H9 (cell line): ENCODE measurements at regions not wholly inside any gene's neighbourhood (a gene's known extent, or its start where the extent isn't known, plus 50 kb on each side); places are given as distances from the start of the nearest gene placed in this dataset.

Experiments used
- DNase-seq: peaks from one replicate; pipeline ENCODE4 v3.0.0-alpha.2; 2017
- H2AFZ ChIP-seq: one replicate; pipeline ENCODE4 v1.6.1; 2013; ENCODE audit warnings: mild to moderate bottlenecking, low read length, control low read depth, moderate library complexity
- H2AK5ac ChIP-seq: 2 replicates; pipeline ENCODE4 v1.6.1; 2013; ENCODE audit warnings: low read length, control low read depth, mixed read lengths; ENCODE audit not compliant: insufficient read length
- H2BK120ac ChIP-seq: one replicate; pipeline ENCODE4 v1.6.1; 2013; ENCODE audit warnings: low read depth, mild to moderate bottlenecking, low read length, control low read depth, inconsistent platforms; ENCODE audit not compliant: poor library complexity, severe bottlenecking
- H2BK12ac ChIP-seq: 2 replicates; pipeline ENCODE4 v1.6.1; 2013; ENCODE audit warnings: low read length, control low read depth, mixed read lengths, low read depth; ENCODE audit not compliant: insufficient read length
- H2BK15ac ChIP-seq: 2 replicates; pipeline ENCODE4 v1.6.1; 2013; ENCODE audit warnings: low read depth, low read length, control low read depth
- H2BK20ac ChIP-seq: one replicate; pipeline ENCODE4 v1.6.1; 2013; ENCODE audit warnings: low read depth, mild to moderate bottlenecking, low read length, control low read depth, inconsistent platforms; ENCODE audit not compliant: poor library complexity, severe bottlenecking
- H2BK5ac ChIP-seq: 2 replicates; pipeline ENCODE4 v1.6.1; 2013; ENCODE audit warnings: low read length, control low read depth, mixed read lengths; ENCODE audit not compliant: insufficient read length
- H3K14ac ChIP-seq: 2 replicates; pipeline ENCODE4 v1.6.1; 2013; ENCODE audit warnings: low read length, control low read depth; ENCODE audit not compliant: insufficient read depth
- H3K18ac ChIP-seq: 2 replicates; pipeline ENCODE4 v1.6.1; 2013; ENCODE audit warnings: low read depth, mild to moderate bottlenecking, mixed read lengths, low read length, control low read depth; ENCODE audit not compliant: insufficient read length
- H3K23ac ChIP-seq: 2 replicates; pipeline ENCODE4 v1.6.1; 2013; ENCODE audit warnings: low read length, control low read depth, mixed read lengths, low read depth; ENCODE audit not compliant: insufficient read length
- H3K23me2 ChIP-seq: 2 replicates; pipeline ENCODE4 v1.6.1; 2013; ENCODE audit warnings: low read depth, mild to moderate bottlenecking, mixed read lengths, low read length, control low read depth; ENCODE audit not compliant: insufficient read length, poor library complexity, severe bottlenecking
- H3K27ac ChIP-seq: 2 replicates; pipeline ENCODE4 v1.5.1; 2013; ENCODE audit warnings: low read length, control low read depth, mixed read lengths, low read depth; ENCODE audit not compliant: insufficient read length
- H3K27me3 ChIP-seq: 2 replicates; pipeline ENCODE4 v1.6.1; 2013; ENCODE audit warnings: low read length, control low read depth, inconsistent platforms; ENCODE audit not compliant: insufficient read depth
- H3K4ac ChIP-seq: 2 replicates; pipeline ENCODE4 v1.6.1; 2013; ENCODE audit warnings: low read depth, mild to moderate bottlenecking, control low read depth, inconsistent platforms, low read length, moderate library complexity
- H3K4me1 ChIP-seq: 2 replicates; pipeline ENCODE4 v1.6.1; 2013; ENCODE audit warnings: low read length, control low read depth, inconsistent platforms; ENCODE audit not compliant: insufficient read depth
- H3K4me2 ChIP-seq: 2 replicates; pipeline ENCODE4 v1.6.1; 2013; ENCODE audit warnings: low read length, control low read depth, mixed read lengths; ENCODE audit not compliant: insufficient read length, insufficient read depth
- H3K56ac ChIP-seq: 2 replicates; pipeline ENCODE4 v1.6.1; 2013; ENCODE audit warnings: low read depth, mild to moderate bottlenecking, mixed read lengths, low read length, control low read depth; ENCODE audit not compliant: insufficient read length
- H3K79me1 ChIP-seq: 2 replicates; pipeline ENCODE4 v1.6.1; 2013; ENCODE audit warnings: low read depth, mild to moderate bottlenecking, moderate library complexity, low read length, control low read depth, inconsistent platforms; ENCODE audit not compliant: insufficient read depth, poor library complexity, severe bottlenecking
- H3K79me2 ChIP-seq: 2 replicates; pipeline ENCODE4 v1.6.1; 2013; ENCODE audit warnings: low read length, control low read depth, inconsistent platforms; ENCODE audit not compliant: insufficient read depth
- H3K9ac ChIP-seq: 2 replicates; pipeline ENCODE4 v1.6.1; 2013; ENCODE audit warnings: low read length, control low read depth, mixed read lengths; ENCODE audit not compliant: insufficient read length; ENCODE audit errors: extremely low read depth
- H3K9me3 ChIP-seq: one replicate; pipeline ENCODE4 v1.6.1; 2013; ENCODE audit warnings: low read depth, low read length, inconsistent platforms; ENCODE audit not compliant: control insufficient read depth
- H3T11ph ChIP-seq: one replicate; pipeline ENCODE4 v1.6.1; 2013; ENCODE audit warnings: mild to moderate bottlenecking, low read length, control low read depth, inconsistent platforms
- H4K20me1 ChIP-seq: one replicate; pipeline ENCODE4 v1.6.1; 2013; ENCODE audit not compliant: control insufficient read depth, insufficient read length, insufficient read depth
- H4K5ac ChIP-seq: 2 replicates; pipeline ENCODE4 v1.6.1; 2013; ENCODE audit warnings: low read depth, mild to moderate bottlenecking, mixed read lengths, low read length, control low read depth; ENCODE audit not compliant: insufficient read length
- H4K8ac ChIP-seq: replicated peaks from 2 replicates; pipeline ENCODE4 v1.6.1; 2013; ENCODE audit warnings: low read length, control low read depth, mixed read lengths, low read depth; ENCODE audit not compliant: insufficient read length
- H4K91ac ChIP-seq: 2 replicates; pipeline ENCODE4 v1.6.1; 2013; ENCODE audit warnings: low read depth, mild to moderate bottlenecking, moderate library complexity, mixed read lengths, low read length, control low read depth; ENCODE audit not compliant: insufficient read length
- H3K27ac Mint-ChIP-seq, 3 experiments: 2 replicates in 2 of 3; 3 replicates in 1 of 3; pipeline ENCODE4 v1.8.0; 2020 to 2021; ENCODE audit warnings: mixed read lengths in 3 of 3, mild to moderate bottlenecking in 1 of 3, moderate library complexity in 1 of 3
- H3K27me3 Mint-ChIP-seq: 2 replicates; pipeline ENCODE4 v1.8.0; 2021; ENCODE audit warnings: low read depth, mild to moderate bottlenecking, moderate library complexity, mixed read lengths
- H3K36me3 Mint-ChIP-seq, 3 experiments: 2 replicates in 2 of 3; 3 replicates in 1 of 3; pipeline ENCODE4 v1.8.0; 2020 to 2021; ENCODE audit warnings: low read depth in 3 of 3, mixed read lengths in 3 of 3; ENCODE audit not compliant: insufficient read depth in 1 of 3
- H3K4me1 Mint-ChIP-seq, 2 experiments: 2 replicates each; pipeline ENCODE4 v1.8.0; 2020; ENCODE audit warnings: mixed read lengths in 2 of 2
- H3K4me3 Mint-ChIP-seq, 2 experiments: 2 replicates in 1 of 2; 3 replicates in 1 of 2; pipeline ENCODE4 v1.8.0; 2020 to 2021; ENCODE audit warnings: mild to moderate bottlenecking in 2 of 2, mixed read lengths in 2 of 2, moderate library complexity in 1 of 2
- H3K9me3 Mint-ChIP-seq, 2 experiments: 2 replicates in 1 of 2; 3 replicates in 1 of 2; pipeline ENCODE4 v1.8.0; 2020; ENCODE audit warnings: mild to moderate bottlenecking in 2 of 2, mixed read lengths in 2 of 2, moderate library complexity in 1 of 2
- CTCF ChIP-seq: fragments of 200-600 bp; sonication (generic); conservative IDR thresholded peaks from 3 replicates; pipeline ENCODE4 v1.8.0; 2021; ENCODE audit warnings: antibody characterized with exemption, mild to moderate bottlenecking

DNA sequence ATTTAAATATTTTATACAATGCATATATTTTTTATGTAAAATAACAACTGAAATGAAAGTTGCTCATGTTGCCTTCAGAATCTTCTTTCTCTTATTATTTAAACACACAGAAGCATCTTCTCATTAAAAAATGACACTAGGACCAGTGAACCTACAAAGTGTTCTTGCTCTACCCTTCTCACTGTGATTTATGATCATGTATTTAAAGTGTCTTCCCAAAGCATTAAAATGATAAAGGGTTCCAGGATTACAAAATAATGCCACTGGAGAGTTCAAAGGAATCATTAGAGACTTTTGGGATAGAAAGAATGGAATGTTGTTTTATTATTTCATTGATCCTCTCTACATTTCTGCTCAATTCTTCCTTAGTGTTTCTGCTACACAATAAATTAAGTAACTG, 643.6 kb upstream of the SLITRK1 start:
- H3K79me2 ChIP-seq, result no peaks in the 10 kb centered on the region
- no peak overlapping the region for H4K91ac ChIP-seq
- no peak overlapping the region for H2BK12ac ChIP-seq
- Mint-ChIP-seq H3K9me3 (no peaks in the 10 kb centered on the region; a peak in 1 of 5 replicates), H3K36me3 (no peaks in the 10 kb centered on the region), H3K27ac (no peak overlapping the region; a peak in 1 of 7 replicates), H3K27me3 (no peaks in the 10 kb centered on the region), H3K4me3 (no peak overlapping the region), H3K4me1 (no peaks in the 10 kb centered on the region)
- no peak overlapping the region for H3K27ac ChIP-seq
- H3K18ac ChIP-seq, result no peak overlapping the region
- H4K5ac ChIP-seq, result no peak overlapping the region
- H2AK5ac ChIP-seq, result no peak overlapping the region
- no peaks in the 10 kb centered on the region for H3K27me3 ChIP-seq
- no peak overlapping the region for H3K4me2 ChIP-seq
- no peak overlapping the region for H3K14ac ChIP-seq
- H2AFZ ChIP-seq, result no peak overlapping the region
- TF ChIP-seq CTCF, result no peak
- no peaks in the 10 kb centered on the region for H4K20me1 ChIP-seq
- no peak overlapping the region for H3K56ac ChIP-seq
- H4K8ac ChIP-seq, result no peak overlapping the region
- no peak overlapping the region for H3K4ac ChIP-seq
- H3K9me3 ChIP-seq, result no peaks in the 10 kb centered on the region
- H3K9ac ChIP-seq, result no peak overlapping the region
- H2BK20ac ChIP-seq, result no peak overlapping the region
- H3K23me2 ChIP-seq, result no peaks in the 10 kb centered on the region
- H3T11ph ChIP-seq, result no peak overlapping the region
- H3K79me1 ChIP-seq, result no peaks in the 10 kb centered on the region
- DNase-seq, result no peak
- H2BK15ac ChIP-seq, result no peak overlapping the region
- H2BK5ac ChIP-seq, result no peak overlapping the region
- H2BK120ac ChIP-seq, result no peak overlapping the region
- H3K23ac ChIP-seq, result no peak overlapping the region
- H3K4me1 ChIP-seq, result no peaks in the 10 kb centered on the region
